GM21390 (cell line): ENCODE measurements at regions not wholly inside any gene's neighbourhood (a gene's known extent, or its start where the extent isn't known, plus 50 kb on each side); places are given as distances from the start of the nearest gene placed in this dataset.

Experiments used
- ATAC-seq: cut with Tn5 transposase; IDR thresholded peaks from one replicate; pipeline ENCODE4 v1.9.1; 2021; ENCODE audit not compliant: unreplicated experiment

DNA sequence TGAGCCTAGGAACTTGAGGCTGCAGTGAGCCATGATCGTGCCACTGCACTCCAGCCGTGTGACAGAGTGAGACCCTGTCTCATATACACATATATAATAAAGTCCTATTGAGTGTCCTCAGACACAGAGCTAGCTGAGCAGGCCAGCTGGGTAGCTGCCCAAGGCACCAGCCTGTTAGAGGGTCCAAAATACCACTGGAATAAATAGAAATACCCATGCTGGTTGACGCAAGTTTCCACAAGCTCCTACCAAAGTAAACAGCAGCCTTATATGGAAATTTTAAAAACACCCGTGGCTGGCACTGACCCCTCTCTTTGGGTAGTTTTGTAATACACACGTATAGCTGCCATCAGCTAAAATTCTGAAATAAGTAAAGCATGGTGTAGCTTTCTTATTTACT is 348.6 kb downstream of the BCOR start:
- ATAC-seq: no peak

DNA sequence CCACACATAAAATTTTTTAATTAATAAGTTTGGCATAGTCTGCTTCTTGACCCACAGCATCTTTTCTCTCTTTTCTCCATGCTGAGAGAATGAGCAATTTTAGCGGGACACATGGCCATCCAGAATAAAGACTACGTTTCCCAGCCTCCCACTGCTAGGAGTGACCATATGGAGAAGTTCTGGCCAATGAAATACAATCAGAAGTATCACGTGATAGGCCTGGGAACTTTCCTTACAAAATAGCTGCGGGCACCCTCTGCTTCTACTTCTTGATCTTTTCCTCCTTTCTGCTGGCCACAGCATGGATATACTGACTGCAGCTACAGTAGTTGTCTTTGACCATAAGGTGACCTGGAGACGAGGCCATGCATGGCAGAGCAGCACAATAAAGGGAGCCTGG is 348.0 kb downstream of the BCOR start:
- no peak for ATAC-seq

DNA sequence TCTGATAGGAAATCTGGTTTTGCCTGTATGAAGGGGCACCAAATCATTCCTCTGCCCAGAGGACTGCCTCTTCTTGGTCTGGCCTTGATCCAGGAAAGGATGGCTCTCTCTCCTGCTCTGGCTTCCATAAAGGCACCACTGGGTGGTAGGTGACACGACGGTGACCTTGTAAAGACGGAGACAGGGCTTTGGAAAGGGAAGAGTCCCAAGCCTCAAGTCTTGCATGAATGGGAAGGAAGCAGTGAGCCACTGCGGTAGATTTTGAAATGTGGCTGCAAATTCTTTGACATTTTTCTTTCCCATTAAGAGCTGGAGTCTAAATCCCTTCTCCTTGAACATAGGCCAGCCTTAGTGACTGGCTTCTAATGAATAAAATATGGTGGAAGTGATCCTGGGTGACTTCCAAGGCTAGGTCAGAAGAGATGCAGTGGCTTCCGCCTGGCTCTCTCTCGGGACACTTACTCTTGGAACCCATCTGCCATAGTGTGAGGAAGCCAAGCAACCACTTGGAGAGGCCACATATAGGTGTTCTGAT is 347.4 kb downstream of the BCOR start:
- no peak for ATAC-seq

DNA sequence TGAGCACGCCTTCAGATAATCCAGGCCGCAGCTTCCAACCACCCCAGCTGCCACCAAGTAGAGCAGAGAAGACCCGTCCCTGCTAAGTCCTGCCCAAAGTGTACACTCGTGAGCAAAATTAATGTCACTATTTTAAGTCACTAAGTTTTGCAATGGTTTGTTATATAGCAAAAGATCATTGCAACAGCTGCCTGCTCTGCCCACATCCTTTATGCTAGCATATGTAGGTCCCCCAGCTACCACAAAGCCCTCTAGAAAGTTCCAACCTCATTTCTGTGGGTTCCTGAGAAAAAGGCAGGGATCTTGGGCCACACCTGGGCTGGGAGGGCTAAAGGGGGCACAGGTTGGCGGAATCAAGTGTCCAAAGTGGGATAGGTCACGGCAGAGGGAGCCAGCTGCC is 346.9 kb downstream of the BCOR start:
- ATAC-seq: no peak

DNA sequence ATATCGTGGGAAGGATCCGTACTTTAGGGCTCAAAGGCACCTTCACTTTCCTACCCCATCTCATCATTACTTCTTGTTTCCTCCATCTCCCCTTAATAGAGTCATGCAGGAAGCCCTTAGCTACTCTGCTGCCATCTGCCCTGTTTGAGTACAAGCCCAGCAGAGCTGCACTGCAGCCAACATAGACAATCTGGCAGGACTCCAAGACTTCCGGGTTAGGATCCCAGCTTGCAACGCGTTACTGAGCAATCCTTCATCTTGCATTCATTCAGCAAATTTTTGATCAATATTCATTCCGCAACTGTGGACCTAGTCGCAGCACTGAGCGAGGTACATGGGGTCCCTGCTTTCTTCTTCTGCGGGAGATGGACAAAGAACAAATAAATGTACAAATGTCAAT is 344.9 kb downstream of the BCOR start:
- no peak for ATAC-seq

DNA sequence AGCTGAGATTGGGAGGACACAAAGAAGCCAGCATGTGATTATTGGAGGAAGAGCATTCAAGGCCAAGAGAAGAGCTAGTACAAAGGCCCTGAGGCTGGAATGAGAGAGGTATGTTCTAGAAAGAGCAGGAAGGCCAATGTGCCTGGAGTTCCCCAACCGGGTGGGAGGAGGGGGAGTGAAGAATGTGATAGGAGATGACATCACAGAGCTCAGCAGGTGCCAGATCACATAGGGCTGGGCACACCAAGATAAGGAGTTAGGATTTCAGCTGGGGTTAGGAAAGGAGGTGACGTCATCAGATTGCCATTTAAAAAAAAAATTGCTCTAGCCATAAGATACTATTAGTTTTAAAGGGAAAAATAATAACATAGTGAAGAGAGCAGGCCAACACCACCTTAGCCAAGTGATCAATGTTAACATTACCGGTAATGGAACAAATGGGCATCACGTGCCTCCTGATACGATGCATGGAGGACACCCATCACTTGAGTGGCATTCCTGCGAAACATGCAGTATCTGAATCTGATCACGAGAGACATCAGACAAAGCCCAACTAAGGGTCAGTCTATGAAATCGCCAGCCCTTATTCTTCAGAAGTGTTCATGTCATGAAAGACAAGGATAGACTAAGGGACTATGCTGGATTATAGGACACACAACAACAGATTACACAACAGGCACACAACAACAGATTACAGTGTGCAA is 344.3 kb downstream of the BCOR start:
- no peak for ATAC-seq

DNA sequence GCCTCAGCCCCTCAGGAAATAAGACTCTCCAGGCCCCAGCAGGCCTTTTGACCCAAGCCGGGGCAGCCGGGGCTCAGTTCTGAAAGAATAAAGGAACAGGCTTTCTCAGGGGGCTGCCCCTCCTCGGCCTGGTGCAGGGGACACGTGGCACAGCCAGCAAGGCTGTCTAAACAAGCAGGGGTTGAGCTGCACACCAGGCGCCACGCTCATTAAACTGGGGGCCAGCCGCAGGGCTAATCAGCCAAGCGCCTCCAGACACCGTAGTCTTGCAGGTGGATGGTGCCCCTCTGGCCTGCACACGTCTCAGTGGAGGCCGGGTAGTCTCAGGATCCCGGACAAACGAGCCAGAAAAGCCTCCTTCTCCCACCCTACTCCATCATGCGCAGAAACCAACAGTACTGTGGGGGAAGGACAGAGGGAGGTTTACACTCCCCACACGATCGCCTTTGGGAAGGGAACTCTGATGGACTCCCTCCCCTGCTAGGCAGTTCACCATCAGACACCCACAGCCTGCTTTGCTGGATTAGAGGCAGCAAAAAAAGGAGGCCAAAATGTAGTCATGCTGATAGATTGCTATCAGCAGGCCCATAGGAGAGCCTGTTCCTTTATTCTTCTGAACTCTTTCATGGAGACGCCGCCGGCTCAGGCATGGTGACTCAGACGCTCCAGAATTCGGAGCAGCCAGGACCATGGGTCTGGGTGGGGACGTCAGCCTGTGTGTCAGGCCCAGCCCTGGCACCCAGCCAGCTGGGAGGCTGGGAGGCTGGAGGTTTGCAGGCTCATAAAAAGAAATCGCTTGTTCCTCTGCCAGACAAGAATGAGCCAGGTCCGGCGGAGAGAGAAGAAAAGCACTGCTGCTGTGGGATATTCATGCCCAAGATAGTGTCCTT is 342.4 kb downstream of the BCOR start:
- no peak for ATAC-seq

DNA sequence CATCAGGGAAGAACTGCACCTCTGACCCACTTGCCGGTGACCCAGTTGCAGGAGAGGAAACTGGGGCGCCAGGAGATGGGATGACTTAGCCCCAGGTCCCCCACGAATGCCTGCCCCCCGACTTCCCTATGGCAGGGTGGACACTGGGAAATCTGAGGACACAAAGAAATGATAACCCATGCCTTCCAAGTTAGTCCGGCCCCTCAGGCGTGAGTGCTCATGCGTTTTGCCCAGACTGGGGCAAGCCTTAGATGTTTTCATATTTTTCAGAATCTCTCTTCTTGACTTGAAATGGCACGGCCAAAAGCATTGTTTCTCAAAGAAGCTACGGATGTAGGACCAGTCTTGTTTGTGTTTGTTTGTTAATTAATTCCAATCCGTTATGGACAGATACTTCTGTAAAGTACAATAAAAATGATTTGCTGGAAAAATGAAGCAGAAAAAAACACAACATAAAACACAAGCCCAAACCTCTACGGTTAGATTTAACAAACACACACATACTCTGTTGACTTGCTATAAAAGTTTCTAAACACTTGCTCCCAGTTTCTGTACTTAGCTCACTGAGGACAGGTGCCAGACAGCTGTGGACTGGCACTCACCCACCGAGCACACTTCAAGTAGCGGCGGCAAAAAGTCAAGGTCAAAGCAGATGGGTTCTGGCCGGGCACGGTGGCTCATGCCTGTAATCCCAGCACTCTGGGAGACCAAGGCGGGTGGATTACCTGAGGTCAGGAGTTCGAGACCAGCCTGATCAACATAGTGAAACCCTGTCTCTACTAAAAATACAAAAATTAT is 341.5 kb downstream of the BCOR start:
- no peak for ATAC-seq

DNA sequence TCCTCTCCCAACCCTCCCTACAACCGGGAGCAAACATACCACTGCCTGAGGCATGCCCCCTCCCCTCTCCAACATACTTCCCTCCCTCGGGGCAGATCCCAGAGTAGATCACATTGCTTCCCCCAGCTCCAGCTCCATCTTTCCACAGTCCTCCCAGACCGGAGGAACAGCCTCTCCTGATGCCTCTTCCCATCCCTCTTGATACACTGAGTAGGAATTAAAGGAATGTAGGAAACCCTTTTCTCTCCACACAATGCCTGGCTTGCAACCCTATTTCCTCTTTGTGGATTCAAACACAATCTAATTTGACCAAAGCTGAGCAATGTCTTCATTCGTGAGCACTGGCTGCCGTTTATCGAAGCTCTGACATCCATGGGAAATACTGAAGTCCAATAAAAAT is 339.8 kb downstream of the BCOR start:
- ATAC-seq: no peak

DNA sequence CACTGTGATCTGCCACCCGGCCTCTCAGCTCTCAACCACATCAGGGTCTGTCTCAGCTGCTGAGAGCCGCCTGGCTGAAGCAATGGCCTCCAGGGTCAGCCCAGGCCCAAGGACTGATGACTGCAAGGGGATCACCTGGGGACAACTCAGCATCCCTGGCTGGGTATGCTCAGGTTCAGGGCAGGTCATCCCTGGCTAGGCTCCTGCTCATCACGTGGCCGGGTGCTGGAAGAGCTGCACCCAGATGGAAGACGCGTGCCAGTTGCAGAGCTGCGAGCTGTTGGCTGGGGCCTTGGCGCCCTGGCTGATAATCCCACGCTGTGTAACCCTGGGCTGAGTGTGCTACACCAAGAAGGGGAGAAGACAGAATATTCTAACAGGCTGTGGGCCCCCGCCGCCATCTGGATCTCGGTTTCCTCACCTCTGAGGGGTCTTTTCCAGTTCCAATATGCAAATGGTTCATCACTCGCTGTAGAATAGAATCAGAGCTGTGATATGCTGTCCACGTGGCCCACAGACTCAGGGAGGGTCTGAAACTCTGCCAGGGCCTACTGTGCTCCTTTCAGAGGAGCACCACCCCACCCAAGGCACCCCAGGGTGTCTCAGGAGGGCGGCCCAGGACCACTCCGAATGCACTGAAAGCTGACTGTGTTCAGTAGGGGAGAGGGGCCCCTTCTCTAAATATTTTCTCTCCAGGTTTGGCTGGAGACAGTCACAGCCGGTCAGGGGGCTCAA is 338.8 kb downstream of the BCOR start:
- no peak for ATAC-seq

DNA sequence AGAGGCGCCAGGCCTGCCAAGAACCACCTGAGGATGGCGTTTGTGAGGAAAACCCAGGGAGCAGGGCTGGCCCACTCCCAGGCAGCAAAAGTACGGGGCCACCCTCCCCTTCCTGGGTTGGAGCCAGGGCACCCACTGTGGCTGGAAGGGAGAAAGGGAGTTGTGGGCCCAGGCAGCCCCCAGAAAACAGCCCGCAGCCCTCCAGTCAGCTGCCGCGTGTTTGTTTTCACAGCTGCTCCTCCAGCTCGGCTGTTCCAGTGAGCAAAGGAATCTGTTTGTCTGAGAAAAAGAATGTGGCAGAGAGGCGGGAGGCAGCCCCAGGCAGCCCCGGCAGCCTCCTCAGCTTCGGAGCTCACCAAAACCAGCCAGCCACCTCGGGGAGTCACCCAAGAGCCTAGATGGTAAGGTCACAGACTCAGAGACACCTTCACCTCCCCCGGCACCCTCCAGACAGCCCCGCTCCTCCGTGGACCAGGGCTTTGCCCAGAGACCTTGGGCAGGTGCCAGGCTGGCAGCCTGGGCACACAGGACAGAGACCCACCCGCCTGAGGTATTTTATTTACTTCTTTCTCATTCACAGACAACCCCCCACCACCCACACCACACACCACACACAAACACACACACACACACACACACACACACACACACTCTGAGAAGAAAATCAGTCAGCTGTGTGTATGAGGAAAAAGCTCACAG is 338.1 kb downstream of the BCOR start:
- ATAC-seq: no peak

DNA sequence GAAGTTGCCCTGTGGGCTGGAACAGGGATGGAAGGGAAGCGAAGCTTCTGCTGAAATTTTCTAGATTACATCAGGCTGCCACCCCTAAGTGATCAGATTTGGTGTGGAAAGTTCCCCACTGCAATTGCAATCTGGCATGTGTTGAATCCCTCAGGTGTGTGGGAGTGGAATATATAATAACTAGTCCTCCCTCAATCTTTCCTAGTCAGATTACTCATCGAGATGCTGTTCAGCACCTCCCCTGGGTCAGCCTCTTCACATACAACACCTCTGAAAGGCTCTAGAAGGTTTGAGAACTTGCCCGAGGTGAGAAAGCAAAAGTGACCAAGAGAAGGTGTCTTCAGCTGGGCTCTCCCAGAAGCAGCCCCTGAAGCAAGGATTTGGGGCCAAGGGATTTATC is 336.8 kb downstream of the BCOR start:
- ATAC-seq: no peak

DNA sequence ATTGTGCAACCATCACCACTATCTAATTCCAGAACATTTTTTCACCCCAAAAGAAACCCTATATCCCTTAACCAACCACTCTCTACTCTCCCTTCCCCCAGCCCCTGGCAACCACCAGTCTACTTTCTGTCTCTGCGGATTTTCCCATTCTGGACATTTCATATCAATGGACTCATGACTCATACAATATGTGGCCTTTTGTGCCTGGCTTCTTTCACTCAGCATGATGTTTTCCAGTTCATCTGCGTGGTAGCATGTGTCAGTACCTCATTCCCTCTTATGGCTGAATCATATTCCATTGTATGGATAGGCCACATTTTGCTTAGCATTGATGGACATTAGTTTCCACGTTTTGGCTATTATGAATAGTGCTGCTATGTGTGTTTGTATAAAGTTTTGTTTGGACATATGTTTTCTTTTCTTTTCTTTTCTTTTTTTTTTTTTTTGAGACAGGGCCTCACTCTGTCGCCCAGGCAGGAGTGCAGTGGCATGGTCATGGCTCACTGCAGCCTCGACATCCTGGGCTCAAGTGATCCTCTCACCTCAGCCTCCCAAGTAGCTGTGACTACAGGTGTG is 335.4 kb downstream of the BCOR start:
- no peak for ATAC-seq

DNA sequence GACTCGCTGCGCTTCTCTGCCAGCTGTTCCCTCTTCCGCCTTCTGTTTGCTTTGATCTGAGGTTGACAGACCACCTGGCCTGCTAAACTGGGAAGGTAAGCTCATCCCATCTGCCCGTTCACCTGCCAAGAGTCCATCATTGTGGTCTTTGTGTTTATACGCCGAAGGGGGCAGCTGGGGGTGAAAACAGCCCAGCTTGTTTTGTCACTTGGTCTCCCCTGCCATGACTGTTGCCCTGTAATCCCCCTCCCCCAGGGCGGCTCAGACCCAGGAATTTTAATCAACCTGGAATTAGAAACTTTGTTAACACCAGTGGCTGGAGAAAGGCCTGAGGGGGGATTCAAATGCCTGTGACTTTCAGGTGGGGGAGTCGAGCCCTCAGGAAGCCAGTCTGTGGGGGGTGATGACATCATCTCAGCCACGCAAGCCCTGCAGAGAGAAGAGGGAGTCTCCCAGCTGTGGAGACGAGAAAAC is 333.3 kb downstream of the BCOR start:
- no peak for ATAC-seq

DNA sequence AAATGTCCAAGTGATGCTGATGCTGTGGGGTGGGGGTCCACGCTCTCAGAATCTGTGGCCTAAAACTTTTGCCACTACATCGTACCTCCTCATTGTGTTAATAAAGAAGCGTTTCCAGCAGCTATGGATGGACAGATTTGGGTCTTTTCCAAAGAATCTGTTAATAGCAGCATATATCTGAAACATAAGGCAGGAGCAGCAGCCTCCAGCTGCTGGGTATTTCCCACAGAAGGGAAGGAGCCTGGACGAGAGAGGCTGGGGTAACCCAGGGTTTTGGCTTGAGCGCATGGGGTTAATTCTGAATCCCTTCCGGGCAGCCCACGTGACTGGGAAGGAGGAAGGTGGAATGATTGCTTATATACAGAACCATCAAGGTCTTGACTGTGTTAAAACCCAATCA is 332.4 kb downstream of the BCOR start:
- ATAC-seq: no peak

DNA sequence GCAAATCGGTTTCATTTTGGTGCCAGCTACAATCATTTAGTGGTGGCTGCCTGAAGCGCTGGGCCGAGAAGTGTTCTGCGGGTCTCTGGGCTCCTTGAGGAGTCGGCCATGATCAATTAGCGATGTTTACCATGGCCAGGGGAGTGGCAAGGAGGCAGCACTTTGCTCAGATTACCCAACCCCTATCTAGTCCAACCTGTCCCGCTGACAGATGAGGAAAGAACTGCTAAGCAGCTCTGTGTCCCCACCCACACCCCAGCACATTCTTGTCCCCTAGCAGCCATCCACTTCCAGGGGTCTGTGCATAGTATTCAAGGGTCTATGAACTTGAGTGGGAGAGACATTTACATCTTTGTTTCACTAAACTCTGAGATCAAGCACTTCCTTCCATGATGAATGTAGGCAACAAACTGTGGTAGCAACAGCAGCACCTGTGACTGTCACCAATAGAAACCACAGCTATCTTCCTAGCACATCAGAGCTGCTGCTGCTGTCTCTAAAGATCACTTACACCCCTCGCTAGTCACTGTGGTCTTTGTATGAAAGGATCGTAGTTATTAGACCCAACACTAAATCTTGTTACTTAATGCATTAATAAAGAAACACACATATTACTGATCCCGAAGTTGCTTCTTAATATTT is 331.6 kb downstream of the BCOR start:
- no peak for ATAC-seq

DNA sequence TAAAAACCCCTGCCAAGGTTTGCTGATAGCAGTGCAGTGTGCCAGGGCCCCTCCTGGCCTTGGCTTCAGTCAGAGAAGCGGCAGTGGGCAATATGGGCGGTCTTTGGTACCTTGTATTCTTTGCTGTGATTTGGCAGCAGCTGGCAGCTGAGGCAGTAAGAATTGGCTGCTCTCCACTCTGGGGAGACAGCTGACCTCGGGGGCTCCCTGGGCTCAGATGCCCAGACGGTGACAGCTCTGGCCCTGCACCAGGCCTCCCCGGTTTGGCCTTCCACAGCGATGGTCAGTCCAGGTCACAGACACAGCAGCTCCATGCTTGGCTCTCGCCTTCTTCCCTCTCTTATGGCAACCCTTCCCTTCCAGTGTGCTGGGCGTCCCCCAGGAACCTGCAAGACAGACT is 330.9 kb downstream of the BCOR start:
- no peak for ATAC-seq

DNA sequence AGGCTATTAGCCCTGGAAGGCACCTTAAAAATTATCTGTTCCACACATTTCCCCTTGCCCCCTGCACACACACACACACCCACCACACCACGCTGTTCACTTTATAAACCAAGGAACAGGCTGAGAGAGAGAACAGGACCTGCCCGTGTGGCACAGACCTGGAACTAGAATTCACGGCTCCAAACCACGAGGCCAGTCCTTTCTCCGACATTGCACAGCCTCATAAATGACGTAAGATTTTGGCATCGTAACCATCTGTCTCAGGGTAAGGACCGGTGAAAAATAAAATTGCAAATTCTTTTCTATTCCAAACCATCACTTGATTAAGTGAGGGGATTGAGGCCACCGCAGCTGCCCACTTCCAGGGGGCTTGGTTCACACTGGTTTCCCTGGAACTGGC is 330.3 kb downstream of the BCOR start:
- no peak for ATAC-seq

DNA sequence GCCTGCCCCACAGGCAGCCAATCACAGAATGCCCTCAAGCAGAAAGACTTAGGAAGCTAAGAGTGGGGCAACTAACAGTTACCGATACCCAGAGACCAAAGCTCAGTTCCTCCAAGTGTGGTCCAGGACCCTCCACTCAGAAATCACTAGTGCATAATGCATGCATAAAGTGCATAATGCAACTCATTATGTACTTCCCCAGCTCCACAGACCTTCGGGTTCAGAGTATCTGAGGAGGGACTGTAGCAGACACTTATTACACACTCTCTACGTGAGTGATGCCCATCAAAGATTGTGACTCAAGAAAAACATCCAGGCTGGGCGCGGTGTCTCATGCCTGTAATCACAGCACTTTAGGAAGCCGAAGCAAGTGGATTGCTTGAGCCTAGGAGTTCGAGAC is 328.0 kb downstream of the BCOR start:
- no peak for ATAC-seq
